ENCODE measurements at regions not wholly inside any gene's neighbourhood (a gene's known extent, or its start where the extent isn't known, plus 50 kb on each side); places are given as distances from the start of the nearest gene placed in this dataset.

- Mint-ChIP-seq H3K4me1 (peaks cover under 1% of the 10 kb centered on the region), H3K27ac (no peak overlapping the region)
These were observed 362.2 kb upstream of the SNX7 start for GRCh38 chr1:98299313-98299712.

GRCh38 chr1:98298319-98298718 is 363.2 kb upstream of the SNX7 start:
- Histone ChIP-seq H3K27me3 (ENCODE audit: control insufficient read depth in 2 of 2, insufficient read depth in 2 of 2, low read length in 2 of 2) (no peaks in the 10 kb centered on the region), H3K36me3 (replicated peaks in 1 of 2; ENCODE audit: control insufficient read depth in 1 of 2, insufficient read depth in 2 of 2, low read length in 2 of 2) (no peaks in the 10 kb centered on the region), H3K9me3 (replicated peaks in 1 of 2; ENCODE audit: control insufficient read depth in 1 of 2, insufficient read depth in 1 of 2, low read length in 2 of 2) (no peaks in the 10 kb centered on the region), H4K20me1 (ENCODE audit: insufficient read depth, low read length) (no peaks in the 10 kb centered on the region), H3K4me1 (ENCODE audit: control insufficient read depth in 1 of 2, insufficient read depth in 2 of 2, low read length in 2 of 2) (peaks cover 0 to 3% of the 10 kb centered on the region in 2 donors), H3K79me2 (ENCODE audit: insufficient read depth, low read length) (no peaks in the 10 kb centered on the region), H3K9ac (ENCODE audit: insufficient read depth, low read length, poor library complexity, severe bottlenecking) (no peak overlapping the region), H3K27ac (ENCODE audit: low read depth in 1 of 2, low read length in 2 of 2) (no peak overlapping the region), H3K4me2 (replicated peaks; ENCODE audit: extremely low read depth, low read length, poor library complexity, severe bottlenecking) (no peak overlapping the region), H2AFZ (ENCODE audit: insufficient read depth, low read depth, low read length, poor library complexity, severe bottlenecking) (no peak overlapping the region), H3K4me3 (replicated peaks in 1 of 3; ENCODE audit: low read depth in 2 of 3, low read length in 3 of 3) (no peak overlapping the region)
- TF ChIP-seq CTCF (IDR thresholded peaks at IDR 0.05) = no peak
- Mint-ChIP-seq H3K27me3 (ENCODE audit: low read depth in 3 of 3) (peaks cover 0 to 2% (median 0%) of the 10 kb centered on the region in 3 donors), H3K4me1 (peaks cover 6% of the 10 kb centered on the region), H3K27ac (no peak overlapping the region), H3K36me3 (no peaks in the 10 kb centered on the region), H3K9me3 (peaks cover 0 to 3% (median 0%) of the 10 kb centered on the region in 7 donors), H3K4me3 (no peak overlapping the region)
- WGBS (ENCODE audit: insufficient coverage) = no CpG with 5 or more reads among the region's 2 CpGs
- DNase-seq = no peak
- intact Hi-C loops (cut with micrococcal nuclease) = no loop called here

More at GRCh38 chr1:98299313-98299712, 362.2 kb upstream of the SNX7 start:
- H3K4me3 Mint-ChIP-seq = no peak overlapping the region
- Histone ChIP-seq H4K20me1 (ENCODE audit: insufficient read depth, low read length) (no peaks in the 10 kb centered on the region), H3K4me2 (replicated peaks; ENCODE audit: extremely low read depth, low read length, poor library complexity, severe bottlenecking) (no peak overlapping the region), H3K4me1 (ENCODE audit: control insufficient read depth in 1 of 2, insufficient read depth in 2 of 2, low read length in 2 of 2) (no peaks in the 10 kb centered on the region), H2AFZ (ENCODE audit: insufficient read depth, low read depth, low read length, poor library complexity, severe bottlenecking) (no peak overlapping the region), H3K4me3 (replicated peaks in 1 of 3; ENCODE audit: low read depth in 2 of 3, low read length in 3 of 3) (no peak overlapping the region), H3K27me3 (ENCODE audit: control insufficient read depth in 2 of 2, insufficient read depth in 2 of 2, low read length in 2 of 2) (no peaks in the 10 kb centered on the region), H3K9ac (ENCODE audit: insufficient read depth, low read length, poor library complexity, severe bottlenecking) (no peak overlapping the region), H3K36me3 (replicated peaks in 1 of 2; ENCODE audit: control insufficient read depth in 1 of 2, insufficient read depth in 2 of 2, low read length in 2 of 2) (no peaks in the 10 kb centered on the region), H3K27ac (ENCODE audit: low read depth in 1 of 2, low read length in 2 of 2) (no peak overlapping the region), H3K9me3 (replicated peaks in 1 of 2; ENCODE audit: control insufficient read depth in 1 of 2, insufficient read depth in 1 of 2, low read length in 2 of 2) (no peaks in the 10 kb centered on the region), H3K79me2 (ENCODE audit: insufficient read depth, low read length) (no peaks in the 10 kb centered on the region)
- peaks cover 0 to 3% (median 2%) of the 10 kb centered on the region in 7 donors for H3K9me3 Mint-ChIP-seq
- no peaks in the 10 kb centered on the region for H3K36me3 Mint-ChIP-seq
- DNase-seq = no peak
- intact Hi-C loops (cut with micrococcal nuclease) = no loop called here
- no peak for TF ChIP-seq CTCF (IDR thresholded peaks at IDR 0.05)
- peaks cover 0 to 2% (median 0%) of the 10 kb centered on the region in 3 donors for H3K27me3 Mint-ChIP-seq (ENCODE audit: low read depth in 3 of 3)
